ENCODE measurements at regions not wholly inside any gene's neighbourhood (a gene's known extent, or its start where the extent isn't known, plus 50 kb on each side); places are given as distances from the start of the nearest gene placed in this dataset.

DNA sequence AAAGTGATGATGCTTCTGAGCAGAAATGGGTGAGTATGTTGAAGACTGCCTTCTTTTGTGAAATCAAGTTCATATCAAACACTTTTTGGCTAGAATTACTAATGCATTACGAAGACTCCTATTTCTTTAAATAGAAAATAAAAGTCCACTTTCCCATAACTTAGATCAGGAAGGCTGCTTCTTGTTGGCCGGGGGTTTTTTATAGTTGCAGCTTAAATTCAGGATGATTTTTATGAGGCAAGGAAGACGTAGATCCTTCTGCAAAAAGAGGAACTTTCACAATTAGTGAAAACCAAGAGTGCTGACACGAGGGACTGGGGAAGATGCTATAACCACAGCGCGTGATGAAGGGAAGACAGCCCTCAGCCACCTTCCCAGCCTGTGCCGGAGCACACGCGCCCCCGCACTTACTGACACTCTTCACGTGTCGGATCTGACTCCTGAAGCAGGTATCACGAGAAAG is 206.1 kb upstream of the PRDM1 start:
- intact Hi-C loops (cut with micrococcal nuclease): no loop called here
- no peaks in the 10 kb centered on the region for H3K36me3 ChIP-seq (ENCODE audit: control insufficient read depth in 2 of 2, extremely low read depth in 1 of 2, insufficient read depth in 2 of 2, low read length in 2 of 2)
- H3K9me1 ChIP-seq (replicated peaks; ENCODE audit: control insufficient read depth, extremely low read depth, insufficient read depth, low read length): no peaks in the 10 kb centered on the region
- no peak overlapping the region for H3K27ac ChIP-seq (ENCODE audit: insufficient read depth, low read depth, low read length)
- no peak for FAIRE-seq
- dilution Hi-C loops (cut with MboI; ENCODE audit: extremely low pct_ligation_motif_present, low sequenced_read_pairs): no loop called here
- no peaks in the 10 kb centered on the region for H3K79me2 ChIP-seq (ENCODE audit: control insufficient read depth, insufficient read depth, low read length)
- H3K4me1 ChIP-seq (ENCODE audit: control insufficient read depth, extremely low read depth, insufficient read depth, low read length): no peaks in the 10 kb centered on the region
- no peaks in the 10 kb centered on the region for H4K20me1 ChIP-seq (replicated peaks; ENCODE audit: control insufficient read depth, extremely low read depth, insufficient read depth, low read length)
- H3K4me2 ChIP-seq (ENCODE audit: insufficient read depth, low read length): no peak overlapping the region
- CTCF ChIA-PET: no interaction called here
- no peak for TF ChIP-seq FOS (IDR thresholded peaks at IDR 0.05; ENCODE audit: borderline replicate concordance, insufficient read depth, low read length)
- TF ChIP-seq MAX (IDR thresholded peaks at IDR 0.05; ENCODE audit: insufficient read depth, insufficient read length): no peak
- TF ChIP-seq JUN (IDR thresholded peaks at IDR 0.05; ENCODE audit: borderline replicate concordance, insufficient read depth, insufficient read length, low read depth): no peak
- TF ChIP-seq MYC (IDR thresholded peaks at IDR 0.05; ENCODE audit: low read depth, low read length): no peak
- no peak for TF ChIP-seq POLR2AphosphoS5 (IDR thresholded peaks at IDR 0.05; ENCODE audit: insufficient read depth, low read depth, low read length)
- TF ChIP-seq POLR2A (IDR thresholded peaks at IDR 0.05; ENCODE audit: low read depth, low read length): no peak
- no peaks in the 10 kb centered on the region for H3K27me3 ChIP-seq (ENCODE audit: control insufficient read depth in 2 of 2, insufficient read depth in 2 of 2, low read length in 2 of 2)
- no peak overlapping the region for H3K4me3 ChIP-seq (replicated peaks in 1 of 3; ENCODE audit: insufficient read depth in 1 of 3, low read depth in 1 of 3, low read length in 3 of 3)
- no peak for DNase-seq (ENCODE audit: low read depth, low spot score)
- no peaks in the 10 kb centered on the region for H3K9me3 ChIP-seq (replicated peaks; ENCODE audit: control insufficient read depth, insufficient read depth, low read length)
- H2AFZ ChIP-seq (ENCODE audit: low read depth, low read length): no peak overlapping the region
- no peak overlapping the region for H3K9ac ChIP-seq (replicated peaks; ENCODE audit: extremely low read depth, insufficient read depth, low read length)
- POLR2A ChIA-PET: no interaction called here
- BruUV-seq (replicated peaks): no TSS peak

DNA sequence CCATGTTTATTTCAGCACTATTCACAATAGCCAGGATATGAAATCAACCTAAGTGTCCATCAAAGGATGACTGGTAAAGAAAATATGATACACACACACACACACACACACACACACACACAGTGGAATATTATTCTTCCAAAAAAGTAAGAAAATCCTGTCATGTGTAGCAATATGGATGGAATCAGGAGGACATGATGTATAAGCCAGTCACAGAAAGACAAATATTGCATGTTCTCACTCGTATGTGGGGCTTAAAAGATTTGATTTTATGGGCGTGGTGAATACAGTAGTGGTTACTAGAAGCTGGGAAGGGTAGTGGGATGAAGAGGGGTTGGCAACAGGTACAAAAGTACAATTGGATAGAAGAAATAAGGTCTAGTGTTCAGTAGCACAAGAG is 207.0 kb upstream of the PRDM1 start:
- POLR2A ChIA-PET: no interaction called here
- BruUV-seq (replicated peaks): no TSS peak
- Histone ChIP-seq H3K79me2 (ENCODE audit: control insufficient read depth, insufficient read depth, low read length) (no peaks in the 10 kb centered on the region), H3K27me3 (ENCODE audit: control insufficient read depth in 2 of 2, insufficient read depth in 2 of 2, low read length in 2 of 2) (no peaks in the 10 kb centered on the region), H3K27ac (ENCODE audit: insufficient read depth, low read depth, low read length) (no peak overlapping the region), H3K36me3 (ENCODE audit: control insufficient read depth in 2 of 2, extremely low read depth in 1 of 2, insufficient read depth in 2 of 2, low read length in 2 of 2) (no peaks in the 10 kb centered on the region), H3K9me3 (replicated peaks; ENCODE audit: control insufficient read depth, insufficient read depth, low read length) (no peaks in the 10 kb centered on the region), H3K9ac (replicated peaks; ENCODE audit: extremely low read depth, insufficient read depth, low read length) (no peak overlapping the region), H3K4me1 (ENCODE audit: control insufficient read depth, extremely low read depth, insufficient read depth, low read length) (no peaks in the 10 kb centered on the region), H4K20me1 (replicated peaks; ENCODE audit: control insufficient read depth, extremely low read depth, insufficient read depth, low read length) (no peaks in the 10 kb centered on the region), H3K4me3 (replicated peaks in 1 of 3; ENCODE audit: insufficient read depth in 1 of 3, low read depth in 1 of 3, low read length in 3 of 3) (no peak overlapping the region), H3K4me2 (ENCODE audit: insufficient read depth, low read length) (no peak overlapping the region), H3K9me1 (replicated peaks; ENCODE audit: control insufficient read depth, extremely low read depth, insufficient read depth, low read length) (no peaks in the 10 kb centered on the region), H2AFZ (ENCODE audit: low read depth, low read length) (no peak overlapping the region)
- intact Hi-C loops (cut with micrococcal nuclease) (loop anchor here (5.0 kb wide), 1 partner anchor 223 kb away; no protein-coding TSS in a partner anchor), dilution Hi-C loops (cut with MboI; ENCODE audit: extremely low pct_ligation_motif_present, low sequenced_read_pairs) (no loop called here)
- TF ChIP-seq, protein P1, sequence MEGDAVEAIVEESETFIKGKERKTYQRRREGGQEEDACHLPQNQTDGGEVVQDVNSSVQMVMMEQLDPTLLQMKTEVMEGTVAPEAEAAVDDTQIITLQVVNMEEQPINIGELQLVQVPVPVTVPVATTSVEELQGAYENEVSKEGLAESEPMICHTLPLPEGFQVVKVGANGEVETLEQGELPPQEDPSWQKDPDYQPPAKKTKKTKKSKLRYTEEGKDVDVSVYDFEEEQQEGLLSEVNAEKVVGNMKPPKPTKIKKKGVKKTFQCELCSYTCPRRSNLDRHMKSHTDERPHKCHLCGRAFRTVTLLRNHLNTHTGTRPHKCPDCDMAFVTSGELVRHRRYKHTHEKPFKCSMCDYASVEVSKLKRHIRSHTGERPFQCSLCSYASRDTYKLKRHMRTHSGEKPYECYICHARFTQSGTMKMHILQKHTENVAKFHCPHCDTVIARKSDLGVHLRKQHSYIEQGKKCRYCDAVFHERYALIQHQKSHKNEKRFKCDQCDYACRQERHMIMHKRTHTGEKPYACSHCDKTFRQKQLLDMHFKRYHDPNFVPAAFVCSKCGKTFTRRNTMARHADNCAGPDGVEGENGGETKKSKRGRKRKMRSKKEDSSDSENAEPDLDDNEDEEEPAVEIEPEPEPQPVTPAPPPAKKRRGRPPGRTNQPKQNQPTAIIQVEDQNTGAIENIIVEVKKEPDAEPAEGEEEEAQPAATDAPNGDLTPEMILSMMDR (IDR thresholded peaks at IDR 0.05; ENCODE audit: extremely low read depth in 1 of 2, insufficient read depth in 1 of 2, low read depth in 1 of 2, low read length in 2 of 2): no peak
- TF ChIP-seq JUN (IDR thresholded peaks at IDR 0.05; ENCODE audit: borderline replicate concordance, insufficient read depth, insufficient read length, low read depth) (no peak), FOS (IDR thresholded peaks at IDR 0.05; ENCODE audit: borderline replicate concordance, insufficient read depth, low read length) (no peak), MAX (IDR thresholded peaks at IDR 0.05; ENCODE audit: insufficient read depth, insufficient read length) (no peak), MYC (IDR thresholded peaks at IDR 0.05; ENCODE audit: low read depth, low read length) (no peak), GATA2 (IDR thresholded peaks at IDR 0.05; ENCODE audit: insufficient read depth, insufficient read length, low read depth, low read length) (no peak), POLR2A (IDR thresholded peaks at IDR 0.05; ENCODE audit: low read depth, low read length) (no peak), EZH2 (IDR thresholded peaks at IDR 0.05; ENCODE audit: borderline replicate concordance, low read depth, low read length, severe bottlenecking) (no peak), POLR2AphosphoS5 (IDR thresholded peaks at IDR 0.05; ENCODE audit: insufficient read depth, low read depth, low read length) (no peak)
- DNase-seq (ENCODE audit: low read depth, low spot score) (no peak), FAIRE-seq (no peak)
- CTCF ChIA-PET: no interaction called here
